RWPE1 (cell line): ENCODE measurements at regions not wholly inside any gene's neighbourhood (a gene's known extent, or its start where the extent isn't known, plus 50 kb on each side); places are given as distances from the start of the nearest gene placed in this dataset.

Experiments used
- CTCF ChIA-PET: fragments of 350-600 bp; sonication (Branson Sonifier 250); formaldehyde crosslinking; extraction: SDS; loops from one replicate; lab custom pipeline; 2021; lab: Yijun Ruan, JAX
- POLR2A ChIA-PET: fragments of 400-600 bp; formaldehyde crosslinking; extraction: SDS; loops from one replicate; lab custom pipeline; 2020; ENCODE audit warnings: antibody characterized with exemption; ENCODE audit not compliant: low non-redundant PET; lab: Yijun Ruan, JAX
- DNase-seq: peaks from one replicate; pipeline ENCODE4 v3.0.0; 2012; ENCODE audit warnings: low spot score
- H3K27ac ChIP-seq: fragments of 450-650 bp; 2 replicates; pipeline ENCODE4 v1.5.1; 2017
- TF ChIP-seq, protein P1 (sequence below): fragments of 450-650 bp; conservative IDR thresholded peaks from 2 replicates; pipeline ENCODE4 v1.5.1; 2017; ENCODE audit warnings: low read depth, mild to moderate bottlenecking

DNA sequence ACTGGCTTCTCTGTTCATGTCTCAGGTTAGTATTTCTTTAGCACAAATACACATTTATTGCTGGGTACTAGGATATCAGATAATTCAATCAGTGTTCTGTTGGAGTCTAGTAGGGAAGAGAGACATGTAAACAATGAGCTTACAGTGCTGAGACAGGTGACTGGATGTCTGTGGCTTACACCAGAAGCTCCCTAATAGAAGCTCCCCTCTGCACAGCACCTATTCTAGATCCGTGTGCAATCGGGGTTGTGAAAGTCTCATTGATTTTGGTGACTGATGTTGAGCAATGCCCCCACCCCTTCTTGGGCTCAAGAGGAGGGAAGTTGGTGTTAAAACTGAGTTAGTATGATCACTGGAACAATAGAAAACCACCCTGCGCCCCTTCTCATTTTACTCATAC lies 279.2 kb downstream of the RPS6KC1 start:
- H3K27ac ChIP-seq: no peak overlapping the region
- ChIA-PET POLR2A (no interaction called here), CTCF (no interaction called here)
- TF ChIP-seq, protein P1, sequence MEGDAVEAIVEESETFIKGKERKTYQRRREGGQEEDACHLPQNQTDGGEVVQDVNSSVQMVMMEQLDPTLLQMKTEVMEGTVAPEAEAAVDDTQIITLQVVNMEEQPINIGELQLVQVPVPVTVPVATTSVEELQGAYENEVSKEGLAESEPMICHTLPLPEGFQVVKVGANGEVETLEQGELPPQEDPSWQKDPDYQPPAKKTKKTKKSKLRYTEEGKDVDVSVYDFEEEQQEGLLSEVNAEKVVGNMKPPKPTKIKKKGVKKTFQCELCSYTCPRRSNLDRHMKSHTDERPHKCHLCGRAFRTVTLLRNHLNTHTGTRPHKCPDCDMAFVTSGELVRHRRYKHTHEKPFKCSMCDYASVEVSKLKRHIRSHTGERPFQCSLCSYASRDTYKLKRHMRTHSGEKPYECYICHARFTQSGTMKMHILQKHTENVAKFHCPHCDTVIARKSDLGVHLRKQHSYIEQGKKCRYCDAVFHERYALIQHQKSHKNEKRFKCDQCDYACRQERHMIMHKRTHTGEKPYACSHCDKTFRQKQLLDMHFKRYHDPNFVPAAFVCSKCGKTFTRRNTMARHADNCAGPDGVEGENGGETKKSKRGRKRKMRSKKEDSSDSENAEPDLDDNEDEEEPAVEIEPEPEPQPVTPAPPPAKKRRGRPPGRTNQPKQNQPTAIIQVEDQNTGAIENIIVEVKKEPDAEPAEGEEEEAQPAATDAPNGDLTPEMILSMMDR: no peak
- DNase-seq: no peak

DNA sequence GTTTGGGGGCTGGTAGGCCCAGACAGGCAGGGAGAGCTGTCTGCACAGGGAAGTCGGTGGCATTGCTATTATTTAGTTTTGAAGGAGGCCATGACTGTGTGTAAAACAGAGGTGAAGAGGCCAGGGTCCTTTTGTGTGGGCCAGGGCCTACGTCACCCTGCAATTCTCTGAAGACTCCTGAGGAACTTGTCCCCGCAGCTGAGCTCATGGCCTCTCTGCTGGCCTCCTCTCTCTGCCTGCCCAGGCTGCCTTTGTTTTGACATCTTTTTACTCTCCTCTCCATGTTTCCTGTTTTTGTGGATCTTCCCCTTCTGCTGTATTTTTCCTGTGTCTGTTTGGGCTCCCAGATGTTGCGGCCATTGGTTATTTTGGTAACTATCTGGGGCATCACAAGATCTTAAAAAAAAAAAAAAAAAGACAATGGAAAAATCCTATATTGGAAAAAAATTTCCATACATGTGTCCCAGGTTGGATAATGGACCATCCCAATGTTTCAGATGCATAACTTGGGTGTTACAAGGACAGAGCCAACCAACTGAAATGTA lies 280.7 kb downstream of the RPS6KC1 start:
- H3K27ac ChIP-seq: no peak overlapping the region
- TF ChIP-seq, protein P1: no peak
- no peak for DNase-seq
- ChIA-PET CTCF (no interaction called here), POLR2A (no interaction called here)

DNA sequence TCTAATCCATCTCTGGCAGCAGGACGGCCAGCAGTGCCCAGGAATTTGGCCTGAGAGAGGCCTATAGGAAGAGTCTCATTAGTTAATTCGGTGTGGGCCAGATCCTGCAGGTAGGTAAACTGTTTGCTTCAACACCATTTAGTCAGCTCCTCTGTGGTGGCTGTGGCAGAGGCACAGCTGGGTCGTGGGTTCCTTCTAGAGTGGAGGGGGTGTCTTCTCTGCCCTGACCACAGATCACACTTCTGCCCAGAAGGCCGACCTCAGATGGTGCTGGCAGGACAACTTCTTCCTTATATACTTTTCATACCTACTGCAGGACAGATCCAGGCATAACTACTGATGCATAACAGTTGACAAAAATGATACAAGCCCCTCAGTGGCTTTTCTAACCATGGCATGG lies 281.4 kb downstream of the RPS6KC1 start:
- ChIA-PET POLR2A (no interaction called here), CTCF (no interaction called here)
- TF ChIP-seq, protein P1: no peak
- H3K27ac ChIP-seq: no peak overlapping the region
- no peak for DNase-seq

DNA sequence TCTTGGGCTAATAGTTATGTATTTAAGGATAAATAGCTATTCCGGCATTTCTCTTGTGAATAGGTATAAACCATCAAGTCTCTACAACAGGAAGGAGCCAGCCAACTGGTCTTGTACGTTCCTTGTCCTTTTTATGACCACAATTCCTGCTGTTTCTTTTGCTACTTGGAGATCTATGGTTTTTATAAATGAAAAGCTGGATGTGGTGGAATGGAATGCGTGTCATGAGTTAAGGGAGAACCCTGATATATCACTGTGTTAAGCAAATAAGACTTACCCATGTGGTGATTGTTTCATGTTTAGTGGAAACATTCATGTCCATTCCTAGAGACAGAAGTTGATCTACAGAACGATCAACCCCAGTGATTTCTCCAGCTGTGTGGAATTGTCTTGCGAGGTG lies 282.1 kb downstream of the RPS6KC1 start:
- TF ChIP-seq, protein P1: no peak
- no peak overlapping the region for H3K27ac ChIP-seq
- ChIA-PET POLR2A (no interaction called here), CTCF (no interaction called here)
- DNase-seq: no peak

DNA sequence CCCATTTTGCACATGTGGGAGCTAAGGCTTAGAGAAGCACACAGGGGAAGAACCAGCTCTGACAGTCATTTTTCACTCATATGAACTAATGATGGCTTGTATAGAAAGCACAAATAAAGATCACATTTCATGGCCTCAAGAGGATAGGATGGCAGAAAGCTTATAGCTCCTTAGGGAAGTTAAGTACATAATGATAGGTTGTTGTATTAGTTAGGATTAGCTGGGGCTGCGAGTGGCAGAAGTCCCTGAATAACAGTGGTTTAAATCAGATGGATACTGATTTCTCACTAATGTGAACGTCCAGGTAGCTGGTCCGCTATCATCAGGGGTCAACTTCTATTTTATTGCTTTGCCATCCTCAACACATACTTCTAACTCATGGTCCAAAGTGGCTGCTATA lies 284.0 kb downstream of the RPS6KC1 start:
- CTCF ChIA-PET: interaction anchor here (0.6 kb wide), 1 partner anchor 247 kb away, joined by 4 read pairs; no protein-coding TSS in a partner anchor
- no peak overlapping the region for H3K27ac ChIP-seq
- no peak for DNase-seq
- POLR2A ChIA-PET: no interaction called here
- TF ChIP-seq, protein P1: no peak

DNA sequence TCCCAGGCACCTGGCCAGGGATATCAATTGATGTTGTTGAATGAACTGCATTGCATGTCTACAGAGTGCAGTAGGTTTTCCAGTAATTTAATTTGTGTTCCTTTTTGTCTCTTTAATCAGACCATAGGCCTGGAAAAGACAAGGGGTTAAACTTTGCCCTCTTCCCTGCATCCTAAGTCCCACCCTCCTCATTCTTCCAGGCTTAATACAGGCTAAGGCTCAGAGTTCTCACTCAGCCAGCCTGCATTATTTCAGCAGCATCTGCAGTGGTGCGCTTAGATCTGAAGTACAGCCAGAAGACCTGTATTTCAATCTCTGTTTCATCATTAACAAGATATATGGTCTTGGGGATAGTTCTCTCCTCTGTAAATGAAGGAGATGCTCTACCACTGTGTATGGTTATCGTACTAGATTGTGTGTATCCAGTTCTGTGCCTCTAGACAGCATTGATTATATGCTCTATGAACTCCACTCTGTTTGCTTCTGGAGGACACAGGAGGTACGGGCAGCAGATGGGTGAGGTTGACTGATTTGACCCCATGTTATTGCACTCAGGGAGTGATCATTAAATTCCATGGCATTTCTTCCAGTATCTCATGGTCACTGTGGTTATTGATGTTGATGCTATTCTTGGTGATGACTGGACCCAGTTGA lies 286.1 kb downstream of the RPS6KC1 start:
- no peak overlapping the region for H3K27ac ChIP-seq
- POLR2A ChIA-PET: no interaction called here
- TF ChIP-seq, protein P1: no peak
- no peak for DNase-seq
- CTCF ChIA-PET: no interaction called here
